NCI-H1436 treated with DMSO at 0.1 percent for 48 hours (cell line): ENCODE measurements at regions not wholly inside any gene's neighbourhood (a gene's known extent, or its start where the extent isn't known, plus 50 kb on each side); places are given as distances from the start of the nearest gene placed in this dataset.
"Not testable (repeated sequence)": the region's sequence is repeated elsewhere in the genome, so short reads cannot be mapped to it uniquely, and the experiment has no call there.

Experiments used
- DNase-seq: peaks from one replicate; lab custom pipeline; 2025; lab: John Stamatoyannopoulos, UW

DNA sequence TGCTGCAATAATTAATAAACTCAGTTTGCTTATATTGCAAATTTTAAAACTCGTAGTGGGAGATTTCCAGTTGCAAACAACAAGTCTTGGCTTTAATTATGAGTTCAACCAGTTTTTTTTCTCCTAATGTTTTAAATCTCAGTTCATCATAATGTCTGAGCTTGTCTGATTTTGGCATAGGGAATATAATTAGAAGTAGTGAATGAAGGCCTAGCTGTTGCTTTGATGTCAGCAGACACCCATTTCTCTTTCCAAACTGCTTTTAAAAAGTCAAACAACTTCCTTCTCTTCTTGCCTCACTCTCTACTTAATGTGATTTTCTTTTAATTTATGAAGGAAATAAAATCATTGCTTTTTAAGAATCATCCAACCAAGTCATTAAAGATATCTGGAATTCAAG lies 1462.1 kb downstream of the DPP10 start:
- DNase-seq: no peak

DNA sequence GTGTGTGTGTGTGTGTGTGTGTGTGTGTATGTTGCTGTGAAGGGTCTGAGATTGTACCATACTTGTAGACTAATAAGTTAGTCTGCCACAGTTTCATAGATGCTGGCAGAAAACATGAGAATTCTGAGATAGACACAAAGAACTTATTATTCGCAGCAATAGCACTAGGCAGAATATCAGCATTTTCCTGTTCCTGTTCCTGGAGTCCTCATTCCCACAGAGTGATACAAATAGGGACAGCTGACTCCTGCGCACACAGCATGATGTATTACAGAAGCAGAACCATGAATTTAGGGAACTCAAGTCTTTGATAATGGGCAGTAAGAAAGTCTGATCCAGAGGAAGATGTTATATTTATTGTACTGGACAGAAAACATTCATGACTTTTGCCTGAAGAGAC lies 1466.3 kb downstream of the DPP10 start:
- no peak for DNase-seq

GRCh38 chr2:115910270-115910669 lies 1467.8 kb downstream of the DPP10 start:
- no peak for DNase-seq

DNA sequence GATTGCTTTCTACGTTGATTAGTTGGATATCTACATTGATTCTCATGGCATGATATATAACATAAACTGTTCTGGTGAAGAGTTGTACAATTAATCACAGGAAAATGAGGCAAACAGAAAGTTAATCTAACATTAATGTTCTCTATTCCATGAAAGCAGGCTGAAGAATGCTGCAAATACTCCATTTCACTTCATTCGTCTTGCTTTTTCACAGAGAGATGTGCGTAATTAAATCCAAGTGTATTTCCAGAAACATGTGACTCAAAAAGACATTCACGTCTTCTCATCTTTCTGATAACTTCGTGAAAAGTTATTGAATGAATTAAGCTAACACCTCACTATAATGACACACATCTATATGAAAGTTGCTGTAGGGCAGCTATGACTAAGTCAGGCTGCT lies 1471.5 kb downstream of the DPP10 start:
- no peak for DNase-seq

DNA sequence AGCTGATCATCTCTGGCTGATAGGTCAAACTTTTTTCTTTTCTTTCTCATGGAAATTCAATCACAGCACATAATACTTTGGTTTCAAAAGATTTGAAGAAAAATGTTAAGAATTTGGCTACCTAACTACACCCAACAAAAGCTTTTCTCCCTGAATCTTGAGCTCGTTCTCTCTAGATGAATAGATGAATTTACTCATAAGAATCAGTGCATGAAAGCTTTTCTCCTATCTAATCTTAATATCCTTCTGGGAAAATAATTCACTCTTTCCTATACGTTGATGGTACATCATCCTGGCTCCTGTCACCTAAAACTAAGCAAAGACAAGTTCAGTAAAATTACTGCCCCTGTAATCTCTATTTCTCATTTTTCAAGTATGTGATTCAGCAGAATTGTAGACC lies 1479.1 kb downstream of the DPP10 start:
- no peak for DNase-seq

- no peak for DNase-seq
Measured at GRCh38 chr2:115939902-115940301, 1497.5 kb downstream of the DPP10 start.

DNA sequence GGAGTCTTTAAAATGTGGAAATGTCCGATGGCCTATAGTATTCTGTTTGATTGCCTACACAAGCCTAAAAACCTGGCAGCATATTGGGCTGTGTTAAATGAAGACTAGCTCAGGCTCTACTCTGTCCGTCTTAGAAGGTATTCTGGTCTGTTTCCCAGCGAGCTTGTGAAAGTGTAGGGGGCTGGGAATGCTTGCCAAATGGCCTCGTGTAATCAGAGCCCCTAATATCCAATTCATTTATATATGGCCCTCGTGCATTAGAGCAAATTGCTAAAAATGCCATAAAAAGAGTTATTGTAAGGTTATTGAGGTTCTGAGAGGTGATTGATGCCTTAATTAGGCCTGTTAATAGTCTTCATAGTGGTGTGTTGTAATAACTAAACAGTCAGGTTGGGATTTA lies 1500.4 kb downstream of the DPP10 start:
- no peak for DNase-seq

DNA sequence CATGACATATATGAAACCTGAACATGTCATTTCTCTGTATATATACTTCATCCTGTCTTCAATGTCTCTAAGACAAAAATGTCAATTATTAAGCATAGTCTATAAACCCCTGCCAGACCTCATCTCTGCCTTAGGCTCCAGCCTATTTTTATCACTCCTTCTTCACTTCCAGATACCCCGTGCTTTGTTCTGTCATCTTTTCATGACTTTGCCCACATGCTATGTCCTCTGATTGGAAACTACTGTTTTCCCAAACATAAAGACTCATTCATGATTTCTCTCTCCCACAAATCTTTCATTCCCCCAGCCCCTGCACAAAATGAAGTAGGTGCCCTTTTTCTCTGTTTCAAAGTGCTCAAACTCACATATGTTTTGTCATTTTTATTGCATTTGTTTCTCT lies 1503.9 kb downstream of the DPP10 start:
- DNase-seq: no peak

DNA sequence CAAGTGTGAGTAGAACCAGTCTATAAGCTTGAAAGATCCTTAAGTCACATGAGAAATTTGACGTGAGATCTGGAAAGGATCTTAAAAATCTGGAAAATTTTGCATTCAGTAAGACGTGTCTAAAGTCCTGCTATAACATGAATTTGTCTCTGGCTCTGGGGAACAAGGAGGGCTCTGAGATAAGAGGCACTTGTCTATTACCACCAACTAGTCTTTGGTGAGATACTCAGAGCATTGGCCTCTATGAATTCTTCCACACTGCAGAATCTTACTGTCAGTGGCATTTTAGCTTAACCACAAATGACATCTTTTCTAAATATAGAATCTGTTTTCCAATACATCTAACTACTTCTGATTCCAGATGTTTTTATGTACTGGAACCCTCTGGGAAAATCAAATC lies 1504.5 kb downstream of the DPP10 start:
- DNase-seq: no peak

- no peak for DNase-seq
Measured at GRCh38 chr2:115976916-115977315, 1534.5 kb downstream of the DPP10 start.

DNA sequence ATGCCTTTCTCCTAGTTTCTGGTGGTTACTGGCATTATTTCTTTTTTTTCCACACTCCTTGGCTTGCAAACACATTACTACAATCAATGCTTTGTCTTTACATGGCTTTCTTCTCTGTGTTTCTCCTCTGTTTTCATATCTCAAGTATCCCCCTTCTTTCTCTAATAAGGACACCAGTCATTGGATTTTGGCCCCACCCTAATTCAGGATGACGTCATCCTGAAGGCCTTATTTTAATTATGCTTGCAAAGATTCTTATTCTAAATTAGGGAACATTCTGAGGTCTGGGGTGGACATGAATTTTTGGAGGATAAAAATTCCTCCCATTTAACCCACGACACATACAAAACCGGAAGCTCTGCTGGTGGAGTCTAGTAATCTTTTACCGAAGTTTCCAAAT lies 1556.6 kb downstream of the DPP10 start:
- DNase-seq: no peak

GRCh38 chr2:116023026-116023425 lies 1580.6 kb downstream of the DPP10 start:
- no peak for DNase-seq

DNA sequence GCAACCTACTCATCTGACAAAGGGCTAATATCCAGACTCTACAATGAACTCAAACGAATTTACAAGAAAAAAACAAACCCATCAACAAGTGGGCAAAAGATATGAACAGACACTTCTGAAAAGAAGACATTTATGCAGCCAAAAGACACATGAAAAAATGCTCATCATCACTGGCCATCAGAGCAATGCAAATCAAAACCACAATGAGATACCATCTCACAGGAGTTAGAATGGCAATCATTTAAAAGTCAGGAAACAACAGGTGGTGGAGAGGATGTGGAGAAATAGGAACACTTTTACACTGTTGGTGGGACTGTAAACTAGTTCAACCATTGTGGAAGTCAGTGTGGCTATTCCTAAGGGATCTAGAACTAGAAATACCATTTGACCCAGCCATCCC lies 1596.3 kb downstream of the DPP10 start:
- DNase-seq: not testable (repeated sequence)

DNA sequence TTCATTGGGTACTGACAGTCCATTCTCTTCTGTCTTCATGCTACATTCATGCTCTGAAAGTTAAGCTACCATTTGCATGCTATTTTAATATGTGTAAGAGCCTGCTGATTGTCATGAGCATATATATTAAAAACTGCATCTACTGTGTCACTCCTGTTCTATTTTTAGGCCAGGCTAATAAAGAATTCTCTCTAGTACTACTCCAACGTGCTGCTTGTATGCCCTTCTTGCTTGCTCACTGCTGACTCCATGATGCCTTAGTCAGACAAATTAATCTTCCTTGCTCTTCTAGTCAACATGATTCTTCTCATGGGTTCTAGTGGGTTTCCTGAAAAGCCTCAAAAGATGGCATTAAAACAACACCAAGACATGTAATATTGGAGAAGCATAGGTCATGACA lies 1600.1 kb downstream of the DPP10 start:
- DNase-seq: no peak

DNA sequence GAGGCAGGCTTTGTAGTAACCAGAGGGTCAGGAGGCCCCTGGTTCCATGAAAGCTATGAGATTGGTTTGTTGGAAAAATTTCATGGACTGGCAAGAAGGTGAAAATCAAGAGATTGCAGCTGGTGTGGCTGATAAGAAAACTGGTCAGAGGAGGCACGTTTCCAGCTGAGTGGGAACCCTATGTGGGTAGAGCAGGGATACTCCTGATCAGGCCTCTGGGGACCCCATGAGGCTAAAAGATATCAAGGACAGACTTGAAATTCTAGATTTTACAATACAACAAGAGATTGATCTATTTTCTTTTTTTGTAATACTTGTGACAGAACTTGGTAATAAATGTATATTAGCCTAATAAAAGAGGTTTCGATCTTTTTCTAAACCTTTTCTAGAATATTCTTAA lies 1615.1 kb downstream of the DPP10 start:
- DNase-seq: no peak

- no peak for DNase-seq
Measured at GRCh38 chr2:116061023-116061422, 1618.6 kb downstream of the DPP10 start.

DNA sequence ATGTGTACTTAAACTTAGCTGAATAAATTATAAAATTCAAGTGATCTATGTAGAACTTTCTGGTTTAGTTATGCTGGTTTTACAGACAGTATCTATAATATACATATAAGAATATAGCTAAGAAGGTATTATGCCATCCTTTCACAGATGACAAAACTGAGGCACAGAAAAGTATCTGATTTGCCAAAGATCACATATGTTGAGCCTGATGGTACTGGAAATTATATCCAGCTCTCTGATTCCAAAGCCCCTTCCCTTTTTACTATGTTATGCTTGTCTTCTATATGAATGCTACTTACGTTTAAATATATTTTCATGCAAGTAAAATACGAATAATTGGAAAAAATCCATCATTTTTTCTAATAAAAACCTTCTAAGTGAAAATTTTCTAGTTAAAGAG lies 1631.3 kb downstream of the DPP10 start:
- DNase-seq: no peak

GRCh38 chr2:116074161-116074560 lies 1631.7 kb downstream of the DPP10 start:
- no peak for DNase-seq

GRCh38 chr2:116088236-116088635 lies 1645.8 kb downstream of the DPP10 start:
- no peak for DNase-seq

- DNase-seq: no peak
Measured at GRCh38 chr2:116094196-116094595, 1651.8 kb downstream of the DPP10 start.

DNA sequence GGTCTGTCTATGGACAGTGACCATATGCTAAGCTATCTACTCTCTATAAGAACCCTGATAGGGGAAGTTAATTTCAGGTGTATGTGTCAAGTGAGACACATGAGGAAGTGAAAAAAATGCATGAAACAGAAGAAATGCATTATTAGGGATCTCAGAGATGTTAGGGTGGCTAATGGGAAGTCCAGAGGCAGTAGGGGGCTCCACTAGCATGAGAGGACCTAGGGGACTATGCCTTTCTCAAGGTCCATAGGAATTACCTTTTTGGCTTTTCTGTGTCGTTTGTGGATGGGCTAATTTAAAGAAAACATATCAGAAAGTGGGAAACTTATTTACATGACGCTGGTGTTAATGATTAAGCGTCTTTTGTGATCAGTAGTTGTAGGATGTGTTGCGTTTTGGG lies 1653.2 kb downstream of the DPP10 start:
- no peak for DNase-seq

- DNase-seq: no peak
Measured at GRCh38 chr2:116098049-116098448, 1655.6 kb downstream of the DPP10 start.

DNA sequence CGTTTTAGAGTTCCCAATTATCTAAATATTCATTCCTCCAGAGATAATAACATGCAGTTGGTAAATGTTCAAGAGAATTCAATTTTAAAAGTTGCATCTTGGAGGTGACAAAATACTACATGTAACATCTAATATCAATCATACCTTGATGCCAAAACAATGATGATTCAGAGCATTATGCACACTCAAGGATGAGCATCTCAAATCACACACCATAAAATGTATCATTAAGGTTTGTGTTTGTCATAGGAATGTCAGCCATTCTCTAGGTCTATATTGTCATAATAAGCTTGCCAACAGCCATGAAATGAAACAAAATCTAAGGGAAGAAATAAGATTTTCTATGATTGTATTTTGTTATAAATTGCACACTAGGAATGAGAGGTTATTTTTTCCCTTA lies 1667.0 kb downstream of the DPP10 start:
- no peak for DNase-seq

GRCh38 chr2:116117845-116118244 lies 1675.4 kb downstream of the DPP10 start:
- no peak for DNase-seq

DNA sequence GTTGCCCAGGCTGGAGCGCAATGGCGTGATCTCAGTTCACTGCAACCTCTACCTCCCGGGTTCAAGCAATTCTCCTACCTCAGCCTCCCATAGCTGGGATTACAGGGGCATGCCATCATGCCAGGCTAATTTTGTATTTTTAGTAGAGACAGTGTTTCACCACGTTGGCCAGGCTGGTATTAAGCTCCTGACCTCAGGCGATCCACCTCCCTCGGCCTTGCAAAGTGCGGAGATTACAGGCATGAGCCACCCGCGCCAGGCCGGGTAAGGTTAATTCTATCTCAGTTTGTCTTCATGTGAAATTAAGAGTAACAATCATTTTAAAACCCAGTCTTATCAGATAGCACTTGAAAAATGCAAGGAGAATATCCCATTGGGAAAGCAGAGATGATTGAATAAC lies 1681.7 kb upstream of the DDX18 start:
- DNase-seq: no peak
